Trophoblast cell (in vitro differentiated cells and primary cell): ENCODE measurements at regions not wholly inside any gene's neighbourhood (a gene's known extent, or its start where the extent isn't known, plus 50 kb on each side); places are given as distances from the start of the nearest gene placed in this dataset.

Experiments
- DNase-seq, 2 donors: peaks; one replicate each; pipeline ENCODE4 v3.0.0-alpha.2; 2016
- H2AFZ ChIP-seq: 2 replicates; pipeline ENCODE4 v1.6.1; 2013; ENCODE audit warnings: low read length, moderate library complexity, mild to moderate bottlenecking; ENCODE audit not compliant: insufficient read depth, poor library complexity
- H2AK5ac ChIP-seq: 2 replicates; pipeline ENCODE4 v1.6.1; 2013; ENCODE audit warnings: mild to moderate bottlenecking, low read length
- H2BK120ac ChIP-seq: 2 replicates; pipeline ENCODE4 v1.6.1; 2013; ENCODE audit warnings: low read length, mild to moderate bottlenecking, moderate library complexity; ENCODE audit not compliant: insufficient read depth, poor library complexity
- H2BK12ac ChIP-seq: 2 replicates; pipeline ENCODE4 v1.6.1; 2013; ENCODE audit warnings: mild to moderate bottlenecking, low read length, moderate library complexity
- H2BK5ac ChIP-seq: 2 replicates; pipeline ENCODE4 v1.6.1; 2013; ENCODE audit warnings: low read length, low read depth, moderate library complexity, mild to moderate bottlenecking; ENCODE audit not compliant: poor library complexity
- H3K14ac ChIP-seq: 2 replicates; pipeline ENCODE4 v1.6.1; 2013; ENCODE audit warnings: mild to moderate bottlenecking, low read length
- H3K18ac ChIP-seq: 2 replicates; pipeline ENCODE4 v1.6.1; 2013; ENCODE audit warnings: mild to moderate bottlenecking, low read length
- H3K23ac ChIP-seq: 2 replicates; pipeline ENCODE4 v1.6.1; 2013; ENCODE audit warnings: low read length
- H3K27ac ChIP-seq: 2 replicates; pipeline ENCODE4 v1.5.1; 2013; ENCODE audit warnings: low read depth, mild to moderate bottlenecking, inconsistent platforms, low read length, moderate library complexity
- H3K27me3 ChIP-seq: 2 replicates; pipeline ENCODE4 v1.6.1; 2013; ENCODE audit warnings: inconsistent platforms, mild to moderate bottlenecking, low read length, moderate library complexity; ENCODE audit not compliant: insufficient read depth
- H3K36me3 ChIP-seq, 2 experiments: 1 replicate in 1 of 2; 2 replicates in 1 of 2; pipeline ENCODE4 v1.6.1; 2013; ENCODE audit warnings: low read length in 2 of 2, mild to moderate bottlenecking in 2 of 2, moderate library complexity in 1 of 2; ENCODE audit not compliant: insufficient read depth in 2 of 2, control insufficient read depth in 1 of 2
- H3K4ac ChIP-seq: 2 replicates; pipeline ENCODE4 v1.6.1; 2013; ENCODE audit warnings: low read depth, mild to moderate bottlenecking, low read length, moderate library complexity
- H3K4me1 ChIP-seq, 2 experiments: 1 replicate in 1 of 2; 2 replicates in 1 of 2; pipeline ENCODE4 v1.6.1; 2013; ENCODE audit warnings: low read length in 2 of 2, mild to moderate bottlenecking in 2 of 2, moderate library complexity in 1 of 2; ENCODE audit not compliant: insufficient read depth in 2 of 2, control insufficient read depth in 1 of 2
- H3K4me2 ChIP-seq: 2 replicates; pipeline ENCODE4 v1.6.1; 2013; ENCODE audit warnings: inconsistent platforms, mild to moderate bottlenecking, low read length, moderate library complexity
- H3K4me3 ChIP-seq: 2 replicates; pipeline ENCODE4 v1.5.1; 2013; ENCODE audit warnings: mild to moderate bottlenecking, low read depth, low read length, inconsistent platforms
- H3K79me1 ChIP-seq: one replicate; pipeline ENCODE4 v1.6.1; 2013; ENCODE audit warnings: low read length
- H3K79me2 ChIP-seq: 2 replicates; pipeline ENCODE4 v1.6.1; 2013; ENCODE audit warnings: low read length, mild to moderate bottlenecking; ENCODE audit not compliant: control insufficient read depth, insufficient read depth, poor library complexity
- H3K9ac ChIP-seq: 2 replicates; pipeline ENCODE4 v1.6.1; 2013; ENCODE audit warnings: mild to moderate bottlenecking, low read length
- H3K9me3 ChIP-seq: 2 replicates; pipeline ENCODE4 v1.6.1; 2013; ENCODE audit warnings: low read depth, mild to moderate bottlenecking, control low read depth, inconsistent platforms, low read length; ENCODE audit not compliant: insufficient read depth
- H4K12ac ChIP-seq: 2 replicates; pipeline ENCODE4 v1.6.1; 2013; ENCODE audit warnings: low read depth, mild to moderate bottlenecking, low read length, moderate library complexity
- H4K8ac ChIP-seq: 2 replicates; pipeline ENCODE4 v1.6.1; 2013; ENCODE audit warnings: low read depth, mild to moderate bottlenecking, low read length, moderate library complexity
- H4K91ac ChIP-seq: one replicate; pipeline ENCODE4 v1.6.1; 2013; ENCODE audit warnings: low read depth, mild to moderate bottlenecking, low read length, moderate library complexity
- WGBS: extraction: QIAGEN DNeasy Blood & Tissue Kit; methylation state at CpG from one replicate; pipeline ENCODE4 v1.1.7; 2013; ENCODE audit warnings: missing lambda C conversion rate; ENCODE audit not compliant: insufficient read length, insufficient coverage; ENCODE audit errors: extremely low coverage; 5-methylcytosine and 5-hydroxymethylcytosine counted together

DNA sequence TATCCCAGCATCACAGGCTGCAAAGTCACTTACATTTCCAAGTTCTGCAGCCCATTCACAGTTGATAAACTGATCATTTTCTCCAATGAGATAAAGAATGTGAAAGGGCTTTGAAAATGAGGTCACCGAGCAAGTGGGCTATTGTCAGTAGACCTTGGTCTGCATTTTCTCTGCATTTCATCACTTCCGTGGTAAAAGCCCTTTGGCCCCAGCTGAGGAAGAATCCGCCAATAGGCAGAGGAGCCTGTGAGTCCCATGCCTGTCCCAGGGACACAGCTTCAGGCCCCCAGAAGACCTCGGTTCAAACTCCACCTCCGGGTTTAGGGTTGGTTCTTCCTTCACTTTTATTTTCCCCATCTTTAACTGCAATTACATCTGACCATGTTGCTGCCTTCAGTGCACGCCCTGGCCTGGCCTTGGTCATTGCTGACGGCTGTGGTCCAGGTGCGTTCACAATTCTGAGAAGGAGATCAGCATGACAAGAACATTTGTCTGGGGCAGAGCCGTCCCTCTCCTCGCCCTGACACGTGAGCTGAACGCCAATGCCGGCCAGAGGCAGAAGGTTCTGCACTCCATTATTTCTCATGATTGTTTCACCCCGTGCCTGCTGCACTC lies 292.5 kb downstream of the TCERG1L start:
- Histone ChIP-seq H4K12ac (no peak overlapping the region), H3K27me3 (no peaks in the 10 kb centered on the region), H2BK12ac (no peak overlapping the region), H3K9ac (no peak overlapping the region), H3K18ac (no peak overlapping the region), H2AFZ (no peak overlapping the region), H3K79me1 (no peaks in the 10 kb centered on the region), H3K4me1 (peaks cover 5 to 14% of the 10 kb centered on the region in 2 experiments), H3K4ac (no peak overlapping the region), H2BK5ac (no peak overlapping the region), H3K27ac (no peak overlapping the region), H3K4me3 (no peak overlapping the region), H3K36me3 (no peaks in the 10 kb centered on the region), H3K23ac (no peak overlapping the region), H2BK120ac (no peak overlapping the region), H3K4me2 (no peak overlapping the region), H4K91ac (no peak overlapping the region), H3K9me3 (peaks cover 2% of the 10 kb centered on the region), H2AK5ac (no peak overlapping the region), H4K8ac (no peak overlapping the region), H3K79me2 (no peaks in the 10 kb centered on the region), H3K14ac (no peak overlapping the region)
- no peak for DNase-seq
- no CpG with 5 or more reads among the region's 14 CpGs for WGBS

DNA sequence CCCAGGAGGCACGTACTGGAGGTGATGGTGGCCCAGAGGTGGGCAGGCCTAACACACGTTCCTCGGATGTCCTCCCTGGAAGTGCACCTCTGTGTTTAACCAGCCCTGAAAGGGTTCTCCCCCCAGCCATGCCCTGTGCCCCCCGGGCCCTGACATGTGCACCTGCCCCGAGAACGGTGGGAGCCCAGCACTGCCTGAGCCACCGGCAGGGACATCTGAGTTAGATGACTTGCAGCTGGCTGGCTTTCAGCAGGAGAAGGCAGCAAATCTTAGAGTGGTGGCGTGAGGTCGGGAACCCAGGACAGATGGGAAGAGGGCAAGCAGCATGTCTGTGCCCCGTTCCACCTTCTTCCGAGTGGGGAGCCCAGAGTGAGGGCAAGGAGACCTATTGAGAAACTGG lies 291.8 kb downstream of the TCERG1L start:
- Histone ChIP-seq H4K91ac (peak overlapping the region; percentile 11), H3K36me3 (no peaks in the 10 kb centered on the region), H4K8ac (no peak overlapping the region), H3K79me2 (no peaks in the 10 kb centered on the region), H2AFZ (no peak overlapping the region), H3K79me1 (no peaks in the 10 kb centered on the region), H2BK12ac (no peak overlapping the region), H4K12ac (no peak overlapping the region), H3K9ac (no peak overlapping the region), H3K14ac (no peak overlapping the region), H2BK120ac (no peak overlapping the region), H2BK5ac (no peak overlapping the region), H3K27me3 (no peaks in the 10 kb centered on the region), H3K23ac (no peak overlapping the region), H3K18ac (no peak overlapping the region), H3K4me3 (no peak overlapping the region), H3K9me3 (peaks cover 2% of the 10 kb centered on the region), H3K4me1 (peaks cover 5 to 14% of the 10 kb centered on the region in 2 experiments), H3K4me2 (no peak overlapping the region), H3K27ac (no peak overlapping the region), H2AK5ac (no peak overlapping the region), H3K4ac (no peak overlapping the region)
- WGBS = no CpG with 5 or more reads among the region's 11 CpGs
- no peak for DNase-seq

DNA sequence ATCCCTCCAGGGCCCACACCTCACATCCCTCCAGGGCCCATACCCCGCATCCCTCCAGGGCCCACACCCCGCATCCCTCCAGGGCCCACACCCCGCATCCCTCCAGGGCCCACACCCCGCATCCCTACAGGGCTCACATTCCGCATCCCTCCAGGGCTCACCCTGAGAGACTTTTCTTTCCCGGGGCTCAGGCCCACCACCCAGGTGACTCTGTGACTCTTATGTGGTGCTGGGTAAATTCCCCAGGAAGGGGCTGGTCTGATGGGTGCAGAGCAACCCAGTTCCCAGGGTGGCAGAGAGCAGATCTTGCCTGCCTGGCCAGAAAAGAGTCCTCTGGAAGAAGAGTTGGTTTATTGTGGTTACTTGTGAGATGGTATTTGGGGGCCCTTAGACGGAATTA lies 290.7 kb downstream of the TCERG1L start:
- no peaks in the 10 kb centered on the region for H3K79me1 ChIP-seq
- H2AK5ac ChIP-seq = no peak overlapping the region
- DNase-seq = no peak
- no peak overlapping the region for H3K4ac ChIP-seq
- H3K36me3 ChIP-seq = no peaks in the 10 kb centered on the region
- no peak overlapping the region for H4K12ac ChIP-seq
- peaks cover 2% of the 10 kb centered on the region for H3K9me3 ChIP-seq
- H2BK5ac ChIP-seq = no peak overlapping the region
- H3K23ac ChIP-seq = no peak overlapping the region
- no peak overlapping the region for H2BK120ac ChIP-seq
- H3K4me2 ChIP-seq = no peak overlapping the region
- H3K27ac ChIP-seq = no peak overlapping the region
- no peaks in the 10 kb centered on the region for H3K79me2 ChIP-seq
- H4K91ac ChIP-seq = no peak overlapping the region
- H3K4me1 ChIP-seq = peaks cover 5 to 14% of the 10 kb centered on the region in 2 experiments
- no CpG with 5 or more reads among the region's 7 CpGs for WGBS
- H3K18ac ChIP-seq = no peak overlapping the region
- H3K4me3 ChIP-seq = no peak overlapping the region
- H2AFZ ChIP-seq = no peak overlapping the region
- no peak overlapping the region for H3K9ac ChIP-seq
- no peaks in the 10 kb centered on the region for H3K27me3 ChIP-seq
- no peak overlapping the region for H3K14ac ChIP-seq
- no peak overlapping the region for H2BK12ac ChIP-seq
- no peak overlapping the region for H4K8ac ChIP-seq

DNA sequence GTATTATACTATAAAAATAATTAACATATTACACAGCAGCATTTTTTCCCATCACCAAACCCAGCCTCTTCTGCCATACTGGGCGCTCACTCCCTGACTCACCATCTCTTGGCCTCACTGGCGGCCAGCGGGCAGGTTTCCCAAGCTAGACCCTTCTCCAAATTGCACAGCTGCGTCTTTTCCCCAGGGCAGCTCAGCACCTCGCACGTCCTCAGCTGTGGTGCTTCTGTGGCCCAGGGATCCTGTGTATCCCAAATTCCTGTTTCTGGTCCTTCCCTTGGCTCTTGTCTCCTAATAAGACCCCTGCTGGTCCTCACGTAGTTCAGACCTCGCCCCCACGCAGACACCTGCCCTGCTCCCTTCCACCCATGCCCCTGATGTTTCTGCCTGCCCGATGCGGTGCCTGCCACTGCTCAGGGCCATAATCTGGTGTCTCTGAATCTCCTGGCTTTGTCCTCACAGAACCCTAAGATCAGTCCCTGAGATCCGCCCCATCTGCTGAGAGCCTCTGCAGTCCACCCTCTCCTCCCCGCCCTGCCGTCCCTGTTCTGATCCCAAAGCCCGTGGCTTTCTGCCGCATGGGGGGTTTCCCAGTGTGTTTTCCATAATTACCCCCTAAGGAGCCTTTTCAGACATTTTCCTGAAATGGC lies 290.1 kb downstream of the TCERG1L start:
- no CpG with 5 or more reads among the region's 16 CpGs for WGBS
- Histone ChIP-seq H4K12ac (no peak overlapping the region), H2AK5ac (no peak overlapping the region), H2AFZ (no peak overlapping the region), H3K79me1 (no peaks in the 10 kb centered on the region), H3K4me2 (no peak overlapping the region), H4K8ac (no peak overlapping the region), H3K23ac (no peak overlapping the region), H2BK12ac (no peak overlapping the region), H3K4ac (no peak overlapping the region), H3K9me3 (peaks cover 2% of the 10 kb centered on the region), H3K36me3 (no peaks in the 10 kb centered on the region), H3K27me3 (no peaks in the 10 kb centered on the region), H4K91ac (no peak overlapping the region), H3K79me2 (no peaks in the 10 kb centered on the region), H3K4me1 (peaks cover 5 to 14% of the 10 kb centered on the region in 2 experiments), H2BK120ac (no peak overlapping the region), H2BK5ac (no peak overlapping the region), H3K4me3 (no peak overlapping the region), H3K18ac (no peak overlapping the region), H3K27ac (no peak overlapping the region), H3K14ac (no peak overlapping the region), H3K9ac (no peak overlapping the region)
- no peak for DNase-seq
